Liver (tissue), 3 donors: ENCODE measurements at regions not wholly inside any gene's neighbourhood (a gene's known extent, or its start where the extent isn't known, plus 50 kb on each side); places are given as distances from the start of the nearest gene placed in this dataset.

Experiments
- CTCF ChIP-seq: fragments of 150-350 bp; IDR thresholded peaks from 2 replicates; pipeline ENCODE4 v1.5.1; 2017; ENCODE audit warnings: improper control_type of control experiment, low read depth, low read length; ENCODE audit not compliant: missing input control
- GABPA ChIP-seq, 2 donors: IDR thresholded peaks in 1 of 2; conservative IDR thresholded peaks in 1 of 2; 2 replicates each; pipeline ENCODE4 v1.6.1; 2016; ENCODE audit warnings: antibody characterized with exemption in 2 of 2, mild to moderate bottlenecking in 1 of 2, moderate library complexity in 1 of 2
- REST ChIP-seq: IDR thresholded peaks from 2 replicates; pipeline ENCODE4 v1.6.1; 2016; ENCODE audit warnings: antibody characterized with exemption, mild to moderate bottlenecking
- TF ChIP-seq, protein P1 (sequence below): IDR thresholded peaks from 2 replicates; pipeline ENCODE4 v1.6.1; 2016; ENCODE audit warnings: antibody characterized with exemption
- donor health status: healthy.
- donor health status: healthy.

DNA sequence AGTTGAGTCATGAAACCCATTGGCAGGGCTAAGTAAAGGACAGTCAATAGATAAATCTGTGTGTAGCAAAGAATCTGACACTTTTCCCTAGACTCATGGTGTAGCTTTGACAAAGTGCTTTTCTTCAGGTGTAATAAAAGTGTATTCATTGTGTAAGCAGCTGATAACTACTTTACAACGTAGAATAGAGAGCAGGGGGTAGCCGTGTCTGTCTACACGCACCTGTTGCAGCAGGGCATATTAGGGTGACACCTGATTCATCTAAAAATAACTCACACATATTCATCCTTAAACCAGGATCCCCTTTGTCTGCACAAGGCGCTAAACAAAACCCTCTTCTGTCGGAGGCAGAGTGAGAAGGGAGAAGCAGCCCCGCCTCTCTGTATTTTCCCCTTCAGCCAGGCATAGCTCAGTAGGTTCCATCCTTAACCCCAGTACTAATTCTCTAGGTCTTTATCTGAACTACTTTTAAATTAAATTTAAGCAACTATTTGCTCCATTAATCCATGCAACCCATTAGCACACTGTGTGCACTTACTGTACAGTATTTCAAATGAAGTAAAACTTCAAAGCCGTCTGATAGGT, 306.7 kb upstream of the SASH1 start:
- TF ChIP-seq CTCF (no peak), GABPA (IDR thresholded peaks at IDR 0.05 in 1 of 2, conservative IDR thresholded peaks at IDR 0.05 in 1 of 2) (no peak), REST (no peak)
- TF ChIP-seq, protein P1, sequence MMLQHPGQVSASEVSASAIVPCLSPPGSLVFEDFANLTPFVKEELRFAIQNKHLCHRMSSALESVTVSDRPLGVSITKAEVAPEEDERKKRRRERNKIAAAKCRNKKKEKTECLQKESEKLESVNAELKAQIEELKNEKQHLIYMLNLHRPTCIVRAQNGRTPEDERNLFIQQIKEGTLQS = no peak
